ENCODE measurements at regions not wholly inside any gene's neighbourhood (a gene's known extent, or its start where the extent isn't known, plus 50 kb on each side); places are given as distances from the start of the nearest gene placed in this dataset.
"Not testable (repeated sequence)": the region's sequence is repeated elsewhere in the genome, so short reads cannot be mapped to it uniquely, and the experiment has no call there.

DNA sequence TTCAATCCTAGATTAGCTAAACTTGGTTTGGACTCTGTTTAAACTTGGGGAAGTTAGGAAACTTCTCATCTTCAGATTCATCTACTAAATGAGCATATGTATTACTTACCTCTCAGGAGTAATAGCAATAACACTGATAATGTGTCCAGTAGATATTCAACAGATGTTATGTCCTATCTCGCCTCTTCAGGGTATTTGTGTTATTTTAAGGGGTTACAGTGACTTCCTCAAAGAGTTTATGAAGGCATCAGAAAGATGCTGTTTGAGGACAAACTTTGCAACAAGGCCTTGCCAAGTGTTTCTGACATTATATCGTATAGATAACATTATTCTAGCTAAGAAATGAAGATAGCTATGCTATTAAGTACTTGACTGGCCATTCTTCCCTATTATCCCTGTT is 522.3 kb downstream of the IGSF11 start:
- CTCF ChIA-PET = interaction anchor here (1.1 to 1.3 kb wide), 2 partner anchors 18 to 46 kb away, joined by 3 to 4 read pairs; no protein-coding TSS in a partner anchor
- TF ChIP-seq, protein P1, sequence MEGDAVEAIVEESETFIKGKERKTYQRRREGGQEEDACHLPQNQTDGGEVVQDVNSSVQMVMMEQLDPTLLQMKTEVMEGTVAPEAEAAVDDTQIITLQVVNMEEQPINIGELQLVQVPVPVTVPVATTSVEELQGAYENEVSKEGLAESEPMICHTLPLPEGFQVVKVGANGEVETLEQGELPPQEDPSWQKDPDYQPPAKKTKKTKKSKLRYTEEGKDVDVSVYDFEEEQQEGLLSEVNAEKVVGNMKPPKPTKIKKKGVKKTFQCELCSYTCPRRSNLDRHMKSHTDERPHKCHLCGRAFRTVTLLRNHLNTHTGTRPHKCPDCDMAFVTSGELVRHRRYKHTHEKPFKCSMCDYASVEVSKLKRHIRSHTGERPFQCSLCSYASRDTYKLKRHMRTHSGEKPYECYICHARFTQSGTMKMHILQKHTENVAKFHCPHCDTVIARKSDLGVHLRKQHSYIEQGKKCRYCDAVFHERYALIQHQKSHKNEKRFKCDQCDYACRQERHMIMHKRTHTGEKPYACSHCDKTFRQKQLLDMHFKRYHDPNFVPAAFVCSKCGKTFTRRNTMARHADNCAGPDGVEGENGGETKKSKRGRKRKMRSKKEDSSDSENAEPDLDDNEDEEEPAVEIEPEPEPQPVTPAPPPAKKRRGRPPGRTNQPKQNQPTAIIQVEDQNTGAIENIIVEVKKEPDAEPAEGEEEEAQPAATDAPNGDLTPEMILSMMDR (IDR thresholded peaks at IDR 0.05; ENCODE audit: control extremely low read depth, extremely low read depth, low read depth, missing control alignments) = no peak
- POLR2A ChIA-PET = no interaction called here
- DNase-seq (ENCODE audit: extremely low spot score) = no peak

DNA sequence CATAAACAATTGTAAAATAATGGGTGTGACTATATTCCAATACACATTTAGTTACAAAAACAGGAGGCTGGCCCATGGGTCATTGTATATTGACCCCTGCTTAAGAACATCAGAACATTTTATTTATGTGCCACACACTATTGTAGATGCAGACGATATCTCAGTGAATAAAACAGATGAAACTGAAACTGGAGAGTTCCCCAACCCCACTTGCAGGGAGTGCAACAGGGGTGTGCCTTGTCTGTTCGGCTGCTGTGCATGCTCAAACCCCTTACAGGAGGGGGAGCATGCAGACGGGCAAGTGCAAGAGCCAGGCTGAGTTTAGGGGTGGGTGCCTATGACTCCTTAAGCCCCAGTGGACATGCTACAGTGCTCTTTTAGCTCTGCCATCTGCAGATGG is 509.6 kb downstream of the IGSF11 start:
- CTCF ChIA-PET = no interaction called here
- POLR2A ChIA-PET = no interaction called here
- TF ChIP-seq, protein P1 (IDR thresholded peaks at IDR 0.05; ENCODE audit: control extremely low read depth, extremely low read depth, low read depth, missing control alignments) = no peak
- DNase-seq (ENCODE audit: extremely low spot score) = no peak

DNA sequence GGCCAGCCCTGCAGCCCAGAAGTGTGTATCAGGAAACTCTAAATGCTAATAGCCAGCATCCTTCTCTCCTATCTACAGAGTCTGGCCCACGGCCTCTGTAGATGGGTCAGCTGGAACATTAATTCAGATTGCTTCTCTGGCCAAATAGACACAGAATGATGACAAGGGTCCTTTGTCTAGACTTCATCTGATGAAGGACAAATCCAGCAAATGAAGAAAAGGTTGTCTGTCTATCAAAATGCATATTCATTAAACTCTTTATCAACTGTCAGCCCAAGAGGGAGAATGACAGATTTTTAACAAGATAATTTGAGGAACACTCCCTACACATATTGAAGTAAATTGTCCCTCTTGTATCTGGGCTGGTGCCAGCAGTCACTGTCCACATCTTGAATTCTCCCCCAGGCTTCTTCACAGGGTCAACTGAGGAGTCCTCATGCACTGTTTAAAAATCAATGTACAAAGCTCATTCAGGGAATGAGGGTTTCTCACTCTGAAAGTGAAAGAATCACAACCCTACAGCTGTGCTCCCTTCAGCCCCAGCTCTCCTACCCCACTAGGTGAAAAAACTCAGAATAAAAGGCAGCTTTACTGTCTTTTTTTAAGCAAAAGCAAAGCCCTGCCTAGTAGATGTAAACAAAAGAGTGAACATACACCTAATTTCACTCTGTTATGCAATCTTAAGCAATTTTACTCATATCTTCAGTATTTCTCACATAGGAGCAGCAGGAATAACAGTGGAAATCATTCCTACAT is 507.7 kb downstream of the IGSF11 start:
- TF ChIP-seq, protein P1 (IDR thresholded peaks at IDR 0.05; ENCODE audit: control extremely low read depth, extremely low read depth, low read depth, missing control alignments) = no peak
- DNase-seq (ENCODE audit: extremely low spot score) = peak; percentile 10
- CTCF ChIA-PET = interaction anchor here (1.5 to 3.4 kb wide), 2 partner anchors 10 to 33 kb away, joined by 4 to 10 read pairs; no protein-coding TSS in a partner anchor
- POLR2A ChIA-PET = no interaction called here

DNA sequence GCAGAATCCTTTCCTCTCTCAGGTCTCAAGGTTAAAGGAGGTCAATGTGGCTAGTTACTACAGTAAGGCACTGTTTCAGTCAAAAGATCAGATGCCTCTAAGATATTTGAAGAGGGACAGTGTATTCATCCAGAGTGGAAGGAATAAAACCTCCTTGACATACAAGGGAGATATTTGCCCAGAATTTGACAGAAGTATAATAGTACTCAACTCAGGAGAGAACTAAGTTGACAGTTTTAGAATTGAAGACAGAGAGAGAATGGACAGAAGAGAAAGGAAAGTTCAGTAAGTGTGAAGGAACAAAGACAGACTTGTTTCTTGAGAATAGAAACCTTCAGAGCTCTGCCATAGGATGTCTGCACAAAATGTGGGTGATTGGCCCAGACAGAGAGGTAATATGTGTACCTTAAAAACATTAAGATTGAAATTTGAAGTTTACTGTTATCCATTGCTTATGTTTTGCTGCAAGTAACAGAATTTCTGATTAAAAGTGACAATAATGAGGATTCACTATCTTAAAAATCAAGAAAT is 507.1 kb downstream of the IGSF11 start:
- TF ChIP-seq, protein P1 (IDR thresholded peaks at IDR 0.05; ENCODE audit: control extremely low read depth, extremely low read depth, low read depth, missing control alignments) = no peak
- CTCF ChIA-PET = interaction anchor here (1.5 to 3.4 kb wide), 2 partner anchors 10 to 33 kb away, joined by 4 to 10 read pairs; no protein-coding TSS in a partner anchor
- POLR2A ChIA-PET = no interaction called here
- DNase-seq (ENCODE audit: extremely low spot score) = no peak

DNA sequence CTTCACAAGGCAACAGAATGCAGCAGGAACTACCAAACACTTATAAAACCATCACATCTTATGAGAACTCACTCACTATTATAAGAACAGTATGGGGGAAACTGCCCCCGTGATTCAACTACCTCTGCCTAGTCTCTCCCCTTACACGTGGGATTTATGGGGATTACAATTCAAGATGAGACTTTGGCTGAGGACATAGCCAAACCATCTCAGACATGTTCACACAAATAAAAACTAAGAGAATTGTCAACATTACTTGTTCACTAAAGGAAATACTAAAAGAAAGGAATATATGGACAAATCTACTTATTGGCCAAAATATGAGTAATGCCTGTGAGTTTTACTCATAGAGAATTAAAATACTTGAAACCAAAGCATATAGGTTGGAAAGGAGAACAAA is 505.1 kb downstream of the IGSF11 start:
- POLR2A ChIA-PET = no interaction called here
- no peak for DNase-seq (ENCODE audit: extremely low spot score)
- CTCF ChIA-PET = interaction anchor here (3.4 kb wide), 1 partner anchor 12 kb away, joined by 10 read pairs; no protein-coding TSS in a partner anchor
- TF ChIP-seq, protein P1 (IDR thresholded peaks at IDR 0.05; ENCODE audit: control extremely low read depth, extremely low read depth, low read depth, missing control alignments) = no peak

DNA sequence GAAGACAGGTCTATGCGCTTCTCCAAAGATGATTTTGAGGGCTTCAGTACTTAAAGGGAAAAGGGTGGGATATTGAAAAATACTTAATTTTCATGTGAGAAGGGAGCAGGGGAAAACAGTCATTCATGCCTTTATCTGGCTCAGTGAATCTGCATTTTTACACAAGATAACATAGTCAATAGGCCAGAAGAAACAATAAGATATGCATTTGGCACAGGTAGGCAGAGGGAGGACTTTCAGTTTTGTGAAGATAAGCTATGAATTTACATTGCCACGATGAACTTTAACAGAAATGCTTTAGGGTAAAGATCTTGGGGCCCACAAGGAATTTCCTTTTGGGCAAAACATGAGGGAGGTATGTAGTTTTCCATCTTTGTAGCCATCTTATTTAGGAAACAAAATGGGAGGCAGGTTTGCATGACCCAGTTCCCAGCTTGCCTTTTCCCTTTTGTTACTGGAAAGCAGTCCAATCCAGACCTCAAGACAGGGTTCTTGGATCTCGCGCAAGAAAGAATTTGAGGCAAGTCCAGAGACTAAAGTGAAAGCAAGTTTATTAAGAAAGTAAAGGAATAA is 504.2 kb downstream of the IGSF11 start:
- CTCF ChIA-PET = no interaction called here
- no peak for DNase-seq (ENCODE audit: extremely low spot score)
- POLR2A ChIA-PET = no interaction called here
- TF ChIP-seq, protein P1 (IDR thresholded peaks at IDR 0.05; ENCODE audit: control extremely low read depth, extremely low read depth, low read depth, missing control alignments) = no peak

DNA sequence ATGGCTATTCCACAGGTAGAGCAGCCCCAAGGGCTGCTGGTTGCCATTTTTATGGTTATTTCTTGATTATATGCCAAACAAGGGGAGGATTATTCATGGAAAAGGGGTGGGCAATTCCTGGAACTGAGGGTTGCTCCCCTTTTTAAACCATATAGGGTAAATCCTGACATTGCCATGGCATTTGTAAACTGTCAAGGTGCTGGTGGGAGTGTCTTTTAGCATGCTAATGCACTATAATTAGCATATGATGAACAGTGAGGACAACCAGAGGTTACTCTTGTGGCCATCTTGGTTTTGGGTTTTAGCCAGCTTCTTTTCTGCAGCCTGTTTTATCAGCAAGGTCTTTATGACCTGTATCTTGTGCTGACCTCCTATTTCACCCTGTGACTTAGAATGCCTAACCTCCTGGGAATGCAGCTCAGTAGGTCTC is 503.7 kb downstream of the IGSF11 start:
- CTCF ChIA-PET; POLR2A ChIA-PET; DNase-seq (ENCODE audit: extremely low spot score): not testable (repeated sequence)
